Fibroblast of gingiva (primary cell): ENCODE measurements at regions not wholly inside any gene's neighbourhood (a gene's known extent, or its start where the extent isn't known, plus 50 kb on each side); places are given as distances from the start of the nearest gene placed in this dataset.

Experiments used
- DNase-seq: peaks from one replicate; pipeline ENCODE4 v3.0.0-alpha.2; 2011; ENCODE audit warnings: low read depth

- no peak for DNase-seq
Measured at GRCh38 chr13:107035778-107036177, 467.8 kb upstream of the ARGLU1 start.

- DNase-seq, result no peak
Measured at GRCh38 chr13:107035186-107035585, 467.2 kb upstream of the ARGLU1 start.

- DNase-seq, result no peak
Measured at GRCh38 chr13:107034236-107034872, 466.4 kb upstream of the ARGLU1 start.

- DNase-seq, result no peak
Measured at GRCh38 chr13:107031716-107032115, 463.8 kb upstream of the ARGLU1 start.

- DNase-seq, result no peak
Measured at GRCh38 chr13:107028751-107029150, 460.8 kb upstream of the ARGLU1 start.

- no peak for DNase-seq
Measured at GRCh38 chr13:107025991-107026390, 458.1 kb upstream of the ARGLU1 start.

GRCh38 chr13:107023335-107023734 lies 455.4 kb upstream of the ARGLU1 start:
- DNase-seq, result no peak

GRCh38 chr13:107020393-107020792 lies 452.5 kb upstream of the ARGLU1 start:
- no peak for DNase-seq

- DNase-seq, result no peak
Measured at GRCh38 chr13:107018285-107018684, 450.3 kb upstream of the ARGLU1 start.

GRCh38 chr13:107006661-107007060 lies 438.7 kb upstream of the ARGLU1 start:
- DNase-seq, result no peak

- no peak for DNase-seq
Measured at GRCh38 chr13:107005577-107005976, 437.6 kb upstream of the ARGLU1 start.

GRCh38 chr13:107003911-107004310 lies 436.0 kb upstream of the ARGLU1 start:
- DNase-seq, result no peak

- DNase-seq, result no peak
Measured at GRCh38 chr13:106998664-106999063, 430.7 kb upstream of the ARGLU1 start.

- no peak for DNase-seq
Measured at GRCh38 chr13:106997696-106998095, 429.8 kb upstream of the ARGLU1 start.

GRCh38 chr13:106996867-106997618 lies 429.1 kb upstream of the ARGLU1 start:
- no peak for DNase-seq

- no peak for DNase-seq
Measured at GRCh38 chr13:106990594-106990993, 422.7 kb upstream of the ARGLU1 start.

GRCh38 chr13:106989876-106990275 lies 421.9 kb upstream of the ARGLU1 start:
- DNase-seq, result no peak

- no peak for DNase-seq
Measured at GRCh38 chr13:106987427-106987785, 419.5 kb upstream of the ARGLU1 start.

- no peak for DNase-seq
Measured at GRCh38 chr13:106986687-106987426, 418.9 kb upstream of the ARGLU1 start.

- no peak for DNase-seq
Measured at GRCh38 chr13:106986033-106986484, 418.1 kb upstream of the ARGLU1 start.

- no peak for DNase-seq
Measured at GRCh38 chr13:106985481-106985880, 417.5 kb upstream of the ARGLU1 start.

GRCh38 chr13:106981051-106981450 lies 413.1 kb upstream of the ARGLU1 start:
- DNase-seq, result no peak

- DNase-seq, result no peak
Measured at GRCh38 chr13:106967391-106967790, 399.5 kb upstream of the ARGLU1 start.
